Activated CD8-positive, alpha-beta memory T cell treated with anti-CD3 and anti-CD28 coated beads, Interleukin-2, amount 50 U/mL, for 48 hours (primary cell): ENCODE measurements at regions not wholly inside any gene's neighbourhood (a gene's known extent, or its start where the extent isn't known, plus 50 kb on each side); places are given as distances from the start of the nearest gene placed in this dataset.

Experiments used
- DNase-seq: peaks from one replicate; pipeline ENCODE4 v3.0.0-alpha.2; 2020

- DNase-seq = no peak
Observed at GRCh38 chr4:36494016-36494415, 212.6 kb downstream of the DTHD1 start.

GRCh38 chr4:36494747-36495146 is 213.3 kb downstream of the DTHD1 start:
- DNase-seq = no peak

DNA sequence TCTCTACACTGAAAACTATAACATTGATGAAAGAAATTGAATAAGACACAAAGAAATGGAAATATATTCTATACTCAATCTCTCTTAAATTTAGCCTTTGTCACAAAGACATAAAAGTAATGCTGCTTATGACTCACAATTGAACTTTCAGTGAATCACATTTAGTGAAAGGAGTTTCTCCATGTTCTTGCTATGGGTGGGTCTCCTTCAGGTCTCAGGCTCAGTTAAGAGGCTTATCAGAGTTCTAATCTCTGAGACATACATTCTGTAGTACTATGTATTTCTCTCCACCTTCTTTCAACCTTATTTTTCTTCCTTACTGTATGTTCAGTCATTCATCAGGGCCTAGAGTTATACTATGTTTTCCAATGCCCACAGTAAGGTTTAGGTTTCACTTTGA is 220.9 kb downstream of the DTHD1 start:
- DNase-seq = no peak

- no peak for DNase-seq
Observed at GRCh38 chr4:36508394-36508793, 227.0 kb downstream of the DTHD1 start.

DNA sequence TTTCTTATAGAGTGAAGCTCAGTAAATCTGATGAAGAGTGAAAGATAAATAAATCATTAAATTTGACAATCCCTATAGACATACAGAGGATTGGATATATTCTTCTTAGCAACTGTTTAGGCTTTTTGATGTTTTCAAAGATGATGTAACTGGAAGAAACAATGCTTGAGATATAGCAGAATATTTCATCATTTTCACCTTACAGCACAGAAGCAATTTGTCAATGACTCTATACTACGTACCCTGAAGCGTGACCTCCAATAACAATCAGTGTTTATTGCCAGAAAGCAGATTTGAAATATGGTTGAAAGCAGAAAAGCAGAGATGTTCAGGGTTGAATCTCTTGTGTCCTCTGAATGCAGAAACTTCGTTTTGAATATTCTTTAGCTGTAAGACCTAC is 228.4 kb downstream of the DTHD1 start:
- DNase-seq = no peak

GRCh38 chr4:36511785-36512184 is 230.4 kb downstream of the DTHD1 start:
- DNase-seq = no peak

- DNase-seq = no peak
Observed at GRCh38 chr4:36516522-36517095, 235.2 kb downstream of the DTHD1 start.

- DNase-seq = no peak
Observed at GRCh38 chr4:36523182-36523581, 241.8 kb downstream of the DTHD1 start.

GRCh38 chr4:36532670-36533379 is 251.4 kb downstream of the DTHD1 start:
- no peak for DNase-seq

DNA sequence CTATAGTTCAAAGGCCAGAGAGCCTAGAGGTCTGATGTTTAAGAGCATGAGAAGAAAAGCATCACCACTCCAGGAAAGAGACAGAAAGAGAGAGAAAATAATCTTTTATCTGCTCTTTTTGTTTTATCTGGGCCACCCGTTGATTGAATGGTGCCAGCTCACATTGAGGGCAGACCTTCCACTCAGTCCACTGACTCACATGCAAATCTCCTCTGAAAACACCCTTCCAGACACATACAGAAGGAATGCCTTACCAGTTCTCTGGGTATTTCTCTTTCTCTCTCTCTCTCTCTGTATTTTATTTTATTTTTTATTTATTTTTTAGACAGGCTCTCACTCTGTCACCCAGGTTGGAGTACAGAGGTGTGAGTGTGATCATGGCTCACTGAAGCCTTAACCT is 252.5 kb downstream of the DTHD1 start:
- DNase-seq = no peak

DNA sequence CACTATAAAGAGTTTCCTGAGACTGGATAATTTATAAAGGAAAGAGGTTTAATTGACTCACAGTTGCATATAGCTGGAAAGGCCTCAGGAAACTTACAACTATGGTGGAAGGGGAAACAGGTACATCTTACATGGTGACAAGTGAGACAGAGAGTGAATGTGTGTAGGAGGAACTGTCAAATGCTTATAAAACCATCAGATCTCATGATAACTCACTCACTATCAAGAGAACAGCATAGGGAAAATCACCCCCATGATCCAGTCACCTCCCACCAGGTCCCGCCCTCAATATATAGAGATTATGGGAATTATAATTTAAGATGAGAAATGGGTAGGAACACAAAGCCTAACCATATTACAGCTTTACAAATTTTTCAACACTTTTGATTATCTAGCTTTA is 266.0 kb downstream of the DTHD1 start:
- no peak for DNase-seq

DNA sequence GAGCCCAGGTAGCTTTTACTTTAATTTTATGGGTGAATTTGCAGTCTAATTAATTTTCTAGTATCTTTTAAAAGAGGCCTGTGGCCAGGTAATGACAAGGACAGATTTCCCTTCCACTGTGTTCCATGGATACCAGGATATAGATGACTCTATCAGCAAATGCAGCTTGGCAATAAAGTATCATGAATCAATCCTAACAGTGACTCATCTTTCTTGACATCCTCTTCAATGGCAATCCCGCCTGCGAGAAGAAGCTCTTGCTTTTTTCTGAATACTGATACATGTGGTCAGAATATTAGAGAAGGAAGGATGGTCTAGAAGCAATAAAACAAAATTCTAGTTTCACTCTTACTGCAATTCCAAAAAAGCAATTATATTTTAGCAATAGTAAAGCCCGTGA is 267.8 kb downstream of the DTHD1 start:
- DNase-seq = no peak

DNA sequence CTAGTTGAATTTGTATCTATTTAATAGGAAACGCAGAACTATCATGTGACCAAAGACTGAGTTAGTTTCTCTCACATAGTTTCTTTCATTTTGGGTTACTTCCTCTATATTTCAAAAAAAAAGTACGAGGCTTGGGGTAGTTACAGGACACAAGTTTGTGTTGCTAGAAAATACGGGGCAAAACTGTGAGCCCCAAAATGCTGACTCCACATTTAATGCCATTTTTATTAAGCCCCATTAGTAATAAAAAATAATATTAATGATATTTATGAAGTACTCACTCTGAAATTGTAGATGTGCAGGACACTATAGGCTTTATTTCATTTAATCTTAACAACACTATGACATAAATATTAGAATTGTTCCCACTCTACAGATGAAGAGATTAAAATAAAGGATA is 268.6 kb downstream of the DTHD1 start:
- no peak for DNase-seq

DNA sequence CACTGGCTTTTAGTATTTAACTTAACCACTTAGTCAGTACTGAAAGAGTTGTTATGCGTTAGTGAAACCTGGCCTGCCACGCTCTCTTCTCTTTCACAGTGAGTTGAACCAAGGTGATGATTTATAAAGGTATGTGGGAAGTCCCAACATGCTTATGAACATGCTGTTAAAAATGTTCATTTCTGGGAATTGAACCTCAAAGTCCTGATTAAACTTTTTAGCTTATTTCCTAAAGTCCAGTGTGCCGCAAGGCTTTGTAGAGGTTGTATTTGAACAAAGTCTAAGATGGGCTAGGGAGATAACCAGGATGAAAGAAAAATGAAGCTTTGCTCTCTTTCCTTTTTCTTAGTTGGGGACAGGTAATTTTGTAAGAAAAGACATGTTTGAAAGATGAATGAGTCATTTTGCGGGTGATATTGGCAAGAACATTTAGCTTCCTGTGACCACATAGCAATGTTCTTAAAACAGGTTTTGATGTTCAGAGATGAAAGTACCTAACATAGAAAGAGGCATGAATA is 270.3 kb downstream of the DTHD1 start:
- no peak for DNase-seq

DNA sequence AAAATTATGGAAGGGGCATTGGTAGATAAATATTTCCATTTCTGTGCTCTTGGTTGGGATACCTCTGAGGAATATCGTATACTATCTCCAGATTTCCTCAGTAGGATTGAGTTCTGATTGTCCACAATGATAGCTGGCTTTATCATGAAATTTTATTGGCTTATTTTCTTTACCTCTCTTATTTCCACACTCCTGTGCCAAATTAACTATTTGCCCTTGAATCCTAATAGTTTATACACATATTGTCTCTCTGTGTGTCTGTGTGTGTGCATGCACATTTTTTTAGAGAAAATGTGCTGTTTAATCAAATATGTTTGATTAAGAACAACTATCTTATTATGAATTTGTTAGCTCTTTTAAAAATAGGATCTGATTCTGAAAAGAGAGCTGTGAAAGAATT is 271.6 kb downstream of the DTHD1 start:
- no peak for DNase-seq

DNA sequence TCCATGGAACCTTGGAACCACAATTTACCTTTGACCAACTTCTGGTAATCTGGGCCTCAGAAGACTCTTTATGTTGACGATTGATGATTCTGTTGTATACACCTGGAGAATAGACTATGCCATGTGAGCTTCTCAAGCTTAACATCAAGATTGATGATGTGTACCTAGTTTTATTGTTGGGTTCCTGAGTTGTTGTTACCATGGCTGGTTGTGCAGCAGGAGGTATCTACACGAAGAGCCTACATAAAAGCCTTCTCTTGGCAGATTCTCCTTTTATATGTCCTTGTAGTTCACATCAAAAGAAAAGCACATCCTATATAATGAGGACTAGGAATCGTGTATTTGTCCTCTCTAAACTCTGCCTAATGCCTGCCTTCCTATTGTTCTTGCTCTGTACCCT is 272.0 kb downstream of the DTHD1 start:
- no peak for DNase-seq

DNA sequence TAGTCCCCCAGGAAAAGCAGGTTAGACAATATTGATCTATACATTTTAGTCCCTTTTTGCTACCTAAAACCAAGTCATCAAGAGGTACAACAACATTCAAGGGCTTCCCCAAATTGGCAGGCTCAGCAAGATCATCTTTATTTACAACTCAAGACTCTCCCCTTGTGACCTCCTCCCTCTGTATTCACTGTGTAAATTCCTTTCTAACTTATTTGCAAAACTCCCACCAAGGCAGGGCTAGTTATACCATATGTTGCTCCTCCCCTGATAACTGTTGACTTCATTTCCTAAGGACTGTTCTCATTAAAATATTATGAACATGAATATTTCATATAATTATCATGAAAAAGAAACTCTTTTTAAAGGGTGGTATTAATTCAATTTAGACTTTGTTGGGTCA is 275.6 kb downstream of the DTHD1 start:
- no peak for DNase-seq

DNA sequence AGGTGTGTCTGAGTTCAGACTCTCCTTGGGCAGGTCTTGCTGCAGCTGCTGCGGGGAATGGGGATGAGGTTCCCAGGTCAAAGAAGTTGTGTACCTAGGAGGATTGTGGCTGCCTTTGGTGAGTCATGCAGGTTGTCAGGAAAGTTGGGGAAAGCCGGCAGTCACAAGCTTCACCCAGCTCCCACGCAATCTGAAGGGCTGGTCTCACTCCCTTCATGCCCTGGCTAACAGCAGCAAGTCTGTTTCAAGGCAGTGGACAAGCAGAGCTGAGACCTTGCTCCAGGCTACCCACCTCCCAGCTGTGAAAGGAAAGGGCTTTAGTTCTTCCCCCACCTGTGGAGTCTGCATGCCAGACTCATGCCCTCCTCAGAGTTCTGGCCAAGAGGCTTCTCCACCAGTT is 287.2 kb downstream of the DTHD1 start:
- no peak for DNase-seq

DNA sequence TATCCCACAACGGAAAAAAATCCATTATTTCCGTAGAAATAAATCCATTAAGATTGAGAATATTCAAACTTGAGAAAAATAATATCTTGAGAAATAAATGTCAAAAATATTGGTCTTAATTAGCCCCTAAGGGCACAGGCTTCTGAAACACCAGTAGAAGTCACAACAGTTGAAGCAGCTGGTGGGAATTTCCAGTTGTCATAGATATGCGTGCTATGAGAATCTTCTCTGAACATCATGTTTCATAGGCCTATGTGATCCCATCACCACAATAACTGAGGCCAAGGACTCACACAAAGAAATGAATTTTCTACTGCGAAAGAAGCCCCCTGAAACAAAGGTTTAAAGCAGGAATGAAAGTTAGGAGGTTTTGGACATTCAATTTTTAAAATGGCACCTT is 292.0 kb downstream of the DTHD1 start:
- no peak for DNase-seq

DNA sequence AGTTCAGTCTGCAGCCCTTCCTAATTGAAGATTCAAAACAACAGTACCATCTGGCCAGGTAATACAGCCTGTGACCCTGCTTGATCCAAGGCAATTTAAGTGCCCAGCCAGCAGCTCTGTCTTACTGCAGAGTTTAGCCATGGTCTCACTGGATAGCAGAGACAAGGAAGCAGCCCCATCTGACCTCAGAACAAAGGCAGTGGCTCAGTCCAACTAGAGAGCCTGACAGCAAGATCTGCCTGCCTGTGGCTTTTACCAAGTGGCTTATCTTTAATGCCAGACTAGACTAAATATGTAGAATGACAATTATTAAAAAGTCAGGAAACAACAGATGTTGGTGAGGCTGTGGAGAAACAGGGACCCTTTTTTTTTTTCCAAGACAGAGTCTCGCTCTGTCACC is 293.4 kb downstream of the DTHD1 start:
- DNase-seq = no peak

DNA sequence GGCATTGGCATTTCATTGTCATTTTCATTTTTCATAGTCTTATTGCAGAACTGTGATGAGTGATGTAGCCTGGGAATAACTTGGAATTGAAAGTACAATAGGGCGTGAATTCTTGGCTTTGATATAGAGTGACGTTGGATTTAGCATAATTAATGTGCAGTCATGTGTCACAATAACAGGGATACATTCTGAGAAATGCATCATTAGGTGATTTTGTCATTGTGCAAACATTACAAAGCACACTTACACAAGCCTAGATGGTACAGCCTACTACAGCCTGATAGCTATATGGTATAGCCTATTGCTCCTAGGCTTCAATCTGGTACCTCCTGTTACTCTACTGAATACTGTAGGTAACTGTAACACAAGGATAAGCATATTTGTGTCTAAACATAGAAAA is 300.8 kb downstream of the DTHD1 start:
- no peak for DNase-seq

GRCh38 chr4:36587909-36588472 is 306.6 kb downstream of the DTHD1 start:
- DNase-seq = no peak

- DNase-seq = no peak
Observed at GRCh38 chr4:36590343-36590742, 308.9 kb downstream of the DTHD1 start.

GRCh38 chr4:36601864-36602495 is 320.6 kb downstream of the DTHD1 start:
- no peak for DNase-seq
